NB4 (cell line): ENCODE measurements at regions not wholly inside any gene's neighbourhood (a gene's known extent, or its start where the extent isn't known, plus 50 kb on each side); places are given as distances from the start of the nearest gene placed in this dataset.

Experiments
- POLR2A ChIP-seq: IDR thresholded peaks from 2 replicates; pipeline ENCODE4 v1.6.1; 2011; ENCODE audit warnings: mild to moderate bottlenecking; ENCODE audit not compliant: insufficient read length; ENCODE audit errors: extremely low read depth
- TF ChIP-seq, protein P1 (sequence below): IDR thresholded peaks from one replicate; pipeline ENCODE4 v1.5.1; 2012; ENCODE audit warnings: low read depth, low read length

DNA sequence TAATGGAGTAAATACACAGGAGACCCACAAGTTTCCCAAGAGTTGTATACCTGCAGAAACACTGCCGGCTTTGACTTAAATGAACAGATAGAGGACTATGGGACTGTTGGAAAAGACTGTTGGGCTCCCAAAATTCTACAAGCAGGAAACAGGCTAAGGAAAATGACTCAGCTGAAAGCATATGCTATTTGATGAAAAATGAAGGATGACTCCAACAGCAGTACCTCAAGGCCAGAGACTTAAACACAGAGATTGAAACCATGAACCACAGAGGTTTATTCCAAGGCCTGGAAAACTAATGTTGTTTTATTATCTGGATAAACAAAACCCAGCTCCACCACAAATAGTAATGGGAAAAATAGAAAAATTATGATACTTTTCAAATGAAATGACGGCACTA is 187.7 kb downstream of the TNFSF18 start:
- TF ChIP-seq, protein P1, sequence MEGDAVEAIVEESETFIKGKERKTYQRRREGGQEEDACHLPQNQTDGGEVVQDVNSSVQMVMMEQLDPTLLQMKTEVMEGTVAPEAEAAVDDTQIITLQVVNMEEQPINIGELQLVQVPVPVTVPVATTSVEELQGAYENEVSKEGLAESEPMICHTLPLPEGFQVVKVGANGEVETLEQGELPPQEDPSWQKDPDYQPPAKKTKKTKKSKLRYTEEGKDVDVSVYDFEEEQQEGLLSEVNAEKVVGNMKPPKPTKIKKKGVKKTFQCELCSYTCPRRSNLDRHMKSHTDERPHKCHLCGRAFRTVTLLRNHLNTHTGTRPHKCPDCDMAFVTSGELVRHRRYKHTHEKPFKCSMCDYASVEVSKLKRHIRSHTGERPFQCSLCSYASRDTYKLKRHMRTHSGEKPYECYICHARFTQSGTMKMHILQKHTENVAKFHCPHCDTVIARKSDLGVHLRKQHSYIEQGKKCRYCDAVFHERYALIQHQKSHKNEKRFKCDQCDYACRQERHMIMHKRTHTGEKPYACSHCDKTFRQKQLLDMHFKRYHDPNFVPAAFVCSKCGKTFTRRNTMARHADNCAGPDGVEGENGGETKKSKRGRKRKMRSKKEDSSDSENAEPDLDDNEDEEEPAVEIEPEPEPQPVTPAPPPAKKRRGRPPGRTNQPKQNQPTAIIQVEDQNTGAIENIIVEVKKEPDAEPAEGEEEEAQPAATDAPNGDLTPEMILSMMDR: no peak
- no peak for TF ChIP-seq POLR2A
